LHCN-M2 (cell line): ENCODE measurements at regions not wholly inside any gene's neighbourhood (a gene's known extent, or its start where the extent isn't known, plus 50 kb on each side); places are given as distances from the start of the nearest gene placed in this dataset.

Source experiments
- DNase-seq: peaks from one replicate; pipeline ENCODE4 v3.0.0-alpha.2; 2012; ENCODE audit warnings: low read depth

GRCh38 chr18:60445341-60445740, 72.8 kb upstream of the MC4R start:
- DNase-seq = peak; percentile 38

- peak; percentile 87 for DNase-seq
Measured at GRCh38 chr18:60446821-60447220, 74.2 kb upstream of the MC4R start.

GRCh38 chr18:60448487-60449267, 76.1 kb upstream of the MC4R start:
- no peak for DNase-seq

- DNase-seq = peak; percentile 57
Measured at GRCh38 chr18:60452421-60452820, 79.8 kb upstream of the MC4R start.

- DNase-seq = peak; percentile 34
Measured at GRCh38 chr18:60466677-60467076, 94.1 kb upstream of the MC4R start.

GRCh38 chr18:60469387-60470100, 97.0 kb upstream of the MC4R start:
- DNase-seq = no peak

- DNase-seq = no peak
Measured at GRCh38 chr18:60471652-60472051, 99.1 kb upstream of the MC4R start.

- DNase-seq = peak; percentile 3
Measured at GRCh38 chr18:60485201-60485600, 112.6 kb upstream of the MC4R start.

- DNase-seq = no peak
Measured at GRCh38 chr18:60493066-60493465, 120.5 kb upstream of the MC4R start.

GRCh38 chr18:60499675-60500074, 127.1 kb upstream of the MC4R start:
- DNase-seq = no peak

GRCh38 chr18:60500960-60501359, 128.4 kb upstream of the MC4R start:
- no peak for DNase-seq

GRCh38 chr18:60502591-60502990, 130.0 kb upstream of the MC4R start:
- no peak for DNase-seq

- DNase-seq = no peak
Measured at GRCh38 chr18:60503199-60503598, 130.6 kb upstream of the MC4R start.

GRCh38 chr18:60506190-60506589, 133.6 kb upstream of the MC4R start:
- no peak for DNase-seq

GRCh38 chr18:60506682-60507081, 134.1 kb upstream of the MC4R start:
- DNase-seq = no peak

- no peak for DNase-seq
Measured at GRCh38 chr18:60508108-60508507, 135.5 kb upstream of the MC4R start.

- DNase-seq = peak; percentile 41
Measured at GRCh38 chr18:60534538-60534937, 162.0 kb upstream of the MC4R start.

GRCh38 chr18:60537074-60537473, 164.5 kb upstream of the MC4R start:
- DNase-seq = no peak

GRCh38 chr18:60538891-60539290, 166.3 kb upstream of the MC4R start:
- no peak for DNase-seq

- DNase-seq = no peak
Measured at GRCh38 chr18:60541661-60542060, 169.1 kb upstream of the MC4R start.

- DNase-seq = no peak
Measured at GRCh38 chr18:60543646-60544045, 171.1 kb upstream of the MC4R start.

- DNase-seq = peak; percentile 67
Measured at GRCh38 chr18:60549338-60549960, 176.9 kb upstream of the MC4R start.

- DNase-seq = no peak
Measured at GRCh38 chr18:60552948-60553347, 180.4 kb upstream of the MC4R start.
